ENCODE measurements at regions not wholly inside any gene's neighbourhood (a gene's known extent, or its start where the extent isn't known, plus 50 kb on each side); places are given as distances from the start of the nearest gene placed in this dataset.

GRCh38 chr6:144697369-144697760 is 412.2 kb downstream of the UTRN start:
- DNase-seq, result no peak

- DNase-seq, result no peak
Measured at GRCh38 chr6:144697801-144698200, 412.7 kb downstream of the UTRN start.

GRCh38 chr6:144702781-144703180 is 417.6 kb downstream of the UTRN start:
- no peak for DNase-seq

- DNase-seq, result no peak
Measured at GRCh38 chr6:144710207-144710606, 425.1 kb downstream of the UTRN start.

GRCh38 chr6:144711661-144712060 is 426.5 kb downstream of the UTRN start:
- no peak for DNase-seq

GRCh38 chr6:144712541-144712940 is 427.4 kb downstream of the UTRN start:
- no peak for DNase-seq

- no peak for DNase-seq
Measured at GRCh38 chr6:144714021-144714712, 429.0 kb downstream of the UTRN start.

GRCh38 chr6:144715344-144715743 is 430.2 kb downstream of the UTRN start:
- DNase-seq, result no peak

- no peak for DNase-seq
Measured at GRCh38 chr6:144718431-144718830, 433.3 kb downstream of the UTRN start.

- DNase-seq, result no peak
Measured at GRCh38 chr6:144721232-144721631, 436.1 kb downstream of the UTRN start.

GRCh38 chr6:144722154-144722737 is 437.1 kb downstream of the UTRN start:
- no peak for DNase-seq

GRCh38 chr6:144722925-144723324 is 437.8 kb downstream of the UTRN start:
- DNase-seq, result no peak

GRCh38 chr6:144723431-144723830 is 438.3 kb downstream of the UTRN start:
- DNase-seq, result no peak

- no peak for DNase-seq
Measured at GRCh38 chr6:144724818-144725217, 439.7 kb downstream of the UTRN start.

GRCh38 chr6:144725736-144726522 is 440.8 kb downstream of the UTRN start:
- no peak for DNase-seq

- DNase-seq, result no peak
Measured at GRCh38 chr6:144728804-144729203, 443.7 kb downstream of the UTRN start.

GRCh38 chr6:144729502-144729901 is 444.4 kb downstream of the UTRN start:
- no peak for DNase-seq

- no peak for DNase-seq
Measured at GRCh38 chr6:144730088-144730645, 445.0 kb downstream of the UTRN start.

- no peak for DNase-seq
Measured at GRCh38 chr6:144731229-144731628, 446.1 kb downstream of the UTRN start.

GRCh38 chr6:144736763-144737162 is 451.6 kb downstream of the UTRN start:
- no peak for DNase-seq

- DNase-seq, result no peak
Measured at GRCh38 chr6:144737998-144738397, 452.9 kb downstream of the UTRN start.

- no peak for DNase-seq
Measured at GRCh38 chr6:144739873-144740272, 454.7 kb downstream of the UTRN start.

- no peak for DNase-seq
Measured at GRCh38 chr6:144741659-144742058, 456.5 kb downstream of the UTRN start.

- no peak for DNase-seq
Measured at GRCh38 chr6:144742779-144743178, 457.6 kb downstream of the UTRN start.
